Aorta (tissue), 5 donors: ENCODE measurements at regions not wholly inside any gene's neighbourhood (a gene's known extent, or its start where the extent isn't known, plus 50 kb on each side); places are given as distances from the start of the nearest gene placed in this dataset.
A peak's percentile ranks its signal among the peaks of the same experiment; 100 is the strongest.

Source experiments
- ATAC-seq: fragments of 200-7000 bp; cut with Tn5 transposase; one replicate; pipeline ENCODE4 v1.9.1; 2022; ENCODE audit warnings: moderate library complexity; ENCODE audit not compliant: low FRiP score
- DNase-seq, 2 donors: peaks; one replicate each; pipeline ENCODE4 v3.0.0-alpha.2; 2020
- H3K27ac ChIP-seq, 2 donors: one replicate each; pipeline ENCODE4 v1.5.1; 2013; ENCODE audit warnings: low read length in 2 of 2, mild to moderate bottlenecking in 2 of 2, moderate library complexity in 2 of 2, control low read depth in 1 of 2, inconsistent platforms in 1 of 2, low read depth in 1 of 2
- H3K27me3 ChIP-seq, 2 donors: one replicate each; pipeline ENCODE4 v1.6.1; 2013; ENCODE audit warnings: control low read depth in 1 of 2, low read length in 1 of 2, mild to moderate bottlenecking in 1 of 2, moderate library complexity in 1 of 2; ENCODE audit not compliant: insufficient read depth in 2 of 2, control insufficient read depth in 1 of 2
- H3K36me3 ChIP-seq, 2 donors: one replicate each; pipeline ENCODE4 v1.6.1; 2013; ENCODE audit warnings: control low read depth in 1 of 2, low read length in 1 of 2, mild to moderate bottlenecking in 1 of 2; ENCODE audit not compliant: insufficient read depth in 2 of 2, control insufficient read depth in 1 of 2
- H3K4me1 ChIP-seq, 2 donors: one replicate each; pipeline ENCODE4 v1.6.1; 2013; ENCODE audit warnings: low read length in 2 of 2, control low read depth in 1 of 2, mild to moderate bottlenecking in 1 of 2, moderate library complexity in 1 of 2; ENCODE audit not compliant: insufficient read depth in 2 of 2, control insufficient read depth in 1 of 2
- H3K4me3 ChIP-seq, 2 donors: one replicate each; pipeline ENCODE4 v1.5.1; 2013; ENCODE audit warnings: low read length in 2 of 2, control low read depth in 1 of 2, mild to moderate bottlenecking in 1 of 2
- H3K9me3 ChIP-seq: one replicate; pipeline ENCODE4 v1.6.1; 2013; ENCODE audit warnings: mild to moderate bottlenecking, low read length; ENCODE audit not compliant: control insufficient read depth
- WGBS, 2 donors: extraction: QIAGEN DNeasy Blood & Tissue Kit; methylation state at CpG; one replicate each; pipeline ENCODE4 v1.1.7; 2013; 5-methylcytosine and 5-hydroxymethylcytosine counted together
- intact Hi-C, 2 donors: fragments of 100-400 bp; cut with DNase I; formaldehyde crosslinking; loops; one replicate each; pipeline versions ENCODE4 v1.14.2 to v1.15.0; 2022
- donor health status: healthy with polysubstance abuse.
- donor health status: Bipolar disorder and iron deficiency.
- donor health status: DM: no; HTN: no; CAD: no.
- donor health status: DM: no; HTN: no; CAD: no.
- donor health status: DM: yes; HTN: yes; CAD: no.

- intact Hi-C loops = no loop called here
- no peaks in the 10 kb centered on the region for H3K4me1 ChIP-seq
- no peak overlapping the region for H3K27ac ChIP-seq
- H3K27me3 ChIP-seq = no peaks in the 10 kb centered on the region
- no peaks in the 10 kb centered on the region for H3K36me3 ChIP-seq
- WGBS, 2 donors = 88 to 91% methylated on average over 24 to 25 of the region's 25 CpGs
- peak in 1 of 2 donors; percentile 61 for DNase-seq
- no peak overlapping the region for H3K4me3 ChIP-seq
- ATAC-seq = no peak
- H3K9me3 ChIP-seq = no peaks in the 10 kb centered on the region
These were observed 1073.7 kb downstream of the BRD1 start for GRCh38 chr22:48753752-48754517.

GRCh38 chr22:48753381-48753730 lies 1074.3 kb downstream of the BRD1 start:
- H3K4me3 ChIP-seq = no peak overlapping the region
- ATAC-seq (no peak), DNase-seq (no peak)
- 91 to 92% methylated on average over 10 of the region's 10 CpGs for whole genome bisulfite sequencing, 2 donors
- no peaks in the 10 kb centered on the region for H3K9me3 ChIP-seq
- H3K36me3 ChIP-seq = no peaks in the 10 kb centered on the region
- no peak overlapping the region for H3K27ac ChIP-seq
- H3K27me3 ChIP-seq = no peaks in the 10 kb centered on the region
- intact Hi-C loops = no loop called here
- no peaks in the 10 kb centered on the region for H3K4me1 ChIP-seq

- H3K4me1 ChIP-seq = no peaks in the 10 kb centered on the region
- ATAC-seq = no peak
- H3K36me3 ChIP-seq = no peaks in the 10 kb centered on the region
- peak in 1 of 2 donors; percentile 68 for DNase-seq
- H3K4me3 ChIP-seq = no peak overlapping the region
- 84 to 85% methylated on average over 22 of the region's 22 CpGs for WGBS, 2 donors
- intact Hi-C loops = no loop called here
- no peak overlapping the region for H3K27ac ChIP-seq
- H3K27me3 ChIP-seq = no peaks in the 10 kb centered on the region
- H3K9me3 ChIP-seq = no peaks in the 10 kb centered on the region
These were observed 1075.0 kb downstream of the BRD1 start for GRCh38 chr22:48752451-48753380.

GRCh38 chr22:48751539-48752437 lies 1075.9 kb downstream of the BRD1 start:
- intact Hi-C loops = no loop called here
- no peaks in the 10 kb centered on the region for H3K36me3 ChIP-seq
- H3K4me3 ChIP-seq = no peak overlapping the region
- H3K9me3 ChIP-seq = no peaks in the 10 kb centered on the region
- no peak for ATAC-seq
- no peak overlapping the region for H3K27ac ChIP-seq
- WGBS, 2 donors = 91 to 92% methylated on average over 26 of the region's 26 CpGs
- peak in 1 of 2 donors; percentile 71 for DNase-seq
- H3K27me3 ChIP-seq = no peaks in the 10 kb centered on the region
- no peaks in the 10 kb centered on the region for H3K4me1 ChIP-seq

GRCh38 chr22:48750826-48751440 lies 1076.7 kb downstream of the BRD1 start:
- ATAC-seq = no peak

DNA sequence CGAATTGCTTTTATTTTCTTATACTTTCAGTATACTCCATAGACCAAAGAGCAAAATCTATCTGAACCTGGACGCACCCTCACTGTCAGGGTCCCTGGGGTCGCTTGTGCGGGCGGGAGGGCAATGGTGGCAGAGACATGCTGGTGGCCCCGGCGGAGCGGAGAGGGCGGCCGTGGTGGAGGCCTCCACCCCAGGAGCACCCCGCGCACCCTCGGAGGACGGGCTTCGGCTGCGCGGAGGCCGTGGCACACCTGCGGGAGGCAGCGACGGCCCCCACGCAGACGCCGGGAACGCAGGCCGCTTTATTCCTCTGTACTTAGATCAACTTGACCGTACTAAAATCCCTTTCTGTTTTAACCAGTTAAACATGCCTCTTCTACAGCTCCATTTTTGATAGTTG lies 1077.4 kb downstream of the BRD1 start:
- DNase-seq = peak in 1 of 2 donors; percentile 64
- no peaks in the 10 kb centered on the region for H3K9me3 ChIP-seq
- H3K27me3 ChIP-seq = no peaks in the 10 kb centered on the region
- no peak overlapping the region for H3K4me3 ChIP-seq
- H3K4me1 ChIP-seq = no peaks in the 10 kb centered on the region
- ATAC-seq = no peak
- 94 to 98% methylated on average over 27 of the region's 27 CpGs for WGBS, 2 donors
- no peaks in the 10 kb centered on the region for H3K36me3 ChIP-seq
- intact Hi-C loops = no loop called here
- H3K27ac ChIP-seq = no peak overlapping the region

More at GRCh38 chr22:48750826-48751440, 1076.7 kb downstream of the BRD1 start:
- peak in 1 of 2 donors; percentile 68 for DNase-seq
- intact Hi-C loops = no loop called here
- H3K36me3 ChIP-seq = no peaks in the 10 kb centered on the region
- 95 to 96% methylated on average over 44 to 46 of the region's 46 CpGs for WGBS, 2 donors
- no peaks in the 10 kb centered on the region for H3K9me3 ChIP-seq
- no peak overlapping the region for H3K27ac ChIP-seq
- H3K4me1 ChIP-seq = no peaks in the 10 kb centered on the region
- no peak overlapping the region for H3K4me3 ChIP-seq
- no peaks in the 10 kb centered on the region for H3K27me3 ChIP-seq

DNA sequence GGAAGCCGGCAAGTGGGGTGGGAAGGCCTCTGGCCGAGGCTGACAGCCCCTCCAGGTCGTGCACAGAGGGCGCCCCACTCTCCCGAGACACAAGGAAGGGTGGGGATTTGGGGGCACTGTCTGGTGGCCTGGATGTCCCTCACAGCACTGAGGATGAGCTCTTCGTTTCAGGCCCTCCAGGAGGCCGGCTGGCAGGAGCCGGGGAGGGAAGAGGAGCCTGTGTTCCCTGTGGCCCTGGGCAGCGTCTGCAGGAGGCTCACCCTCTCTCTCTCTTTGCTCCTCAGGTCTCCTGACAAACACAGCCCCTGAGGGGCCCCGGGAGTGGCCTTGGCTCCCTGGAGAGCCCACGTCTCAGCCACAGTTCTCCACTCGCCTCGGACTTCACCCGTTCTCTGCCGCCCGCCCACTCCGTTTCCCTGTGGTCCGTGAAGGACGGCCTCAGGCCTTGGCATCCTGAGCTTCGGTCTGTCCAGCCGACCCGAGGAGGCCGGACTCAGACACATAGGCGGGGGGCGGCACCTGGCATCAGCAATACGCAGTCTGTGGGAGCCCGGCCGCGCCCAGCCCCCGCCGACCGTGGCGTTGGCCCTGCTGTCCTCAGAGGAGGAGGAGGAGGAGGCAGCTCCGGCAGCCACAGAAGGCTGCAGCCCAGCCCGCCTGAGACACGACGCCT lies 1078.0 kb downstream of the BRD1 start:
- WGBS, 2 donors = 91 to 92% methylated on average over 37 of the region's 37 CpGs
- intact Hi-C loops = no loop called here
- ATAC-seq = no peak
- H3K27ac ChIP-seq = no peak overlapping the region
- H3K9me3 ChIP-seq = no peaks in the 10 kb centered on the region
- no peak overlapping the region for H3K4me3 ChIP-seq
- no peaks in the 10 kb centered on the region for H3K36me3 ChIP-seq
- H3K4me1 ChIP-seq = no peaks in the 10 kb centered on the region
- DNase-seq = peak in 1 of 2 donors; percentile 74
- H3K27me3 ChIP-seq = no peaks in the 10 kb centered on the region
